ENCODE measurements at regions not wholly inside any gene's neighbourhood (a gene's known extent, or its start where the extent isn't known, plus 50 kb on each side); places are given as distances from the start of the nearest gene placed in this dataset.

DNA sequence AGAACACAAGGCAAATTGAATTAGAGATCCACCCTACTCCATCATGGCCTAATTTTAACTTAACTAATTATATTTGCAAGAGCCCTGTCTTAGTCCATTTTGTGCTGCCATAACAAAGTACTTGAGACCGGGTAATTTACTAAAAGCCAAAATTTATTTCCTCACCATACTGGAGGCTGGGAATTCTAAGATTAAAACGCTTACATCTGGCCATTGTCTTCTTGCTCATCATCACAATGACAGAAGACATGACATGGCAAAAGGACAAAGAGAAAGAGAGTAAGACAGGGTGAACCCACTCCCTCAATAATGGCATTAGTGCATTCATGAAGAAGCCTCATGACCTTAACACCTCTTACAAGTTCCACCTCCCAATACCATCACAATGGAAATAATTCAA is 1068.6 kb downstream of the DNAJB9 start:
- TF ChIP-seq ZNF263 (CRISPR knock-in tag; IDR thresholded peaks at IDR 0.05) = no peak
- TF ChIP-seq POLR2AphosphoS5 (IDR thresholded peaks at IDR 0.05; ENCODE audit: low read depth, low read length) = no peak
- no peak for TF ChIP-seq GTF2F1 (IDR thresholded peaks at IDR 0.05; ENCODE audit: low read length)
- no peak for TF ChIP-seq ZBTB1 (CRISPR knock-in tag; IDR thresholded peaks at IDR 0.05; ENCODE audit: borderline replicate concordance)
